ENCODE measurements at regions not wholly inside any gene's neighbourhood (a gene's known extent, or its start where the extent isn't known, plus 50 kb on each side); places are given as distances from the start of the nearest gene placed in this dataset.

DNA sequence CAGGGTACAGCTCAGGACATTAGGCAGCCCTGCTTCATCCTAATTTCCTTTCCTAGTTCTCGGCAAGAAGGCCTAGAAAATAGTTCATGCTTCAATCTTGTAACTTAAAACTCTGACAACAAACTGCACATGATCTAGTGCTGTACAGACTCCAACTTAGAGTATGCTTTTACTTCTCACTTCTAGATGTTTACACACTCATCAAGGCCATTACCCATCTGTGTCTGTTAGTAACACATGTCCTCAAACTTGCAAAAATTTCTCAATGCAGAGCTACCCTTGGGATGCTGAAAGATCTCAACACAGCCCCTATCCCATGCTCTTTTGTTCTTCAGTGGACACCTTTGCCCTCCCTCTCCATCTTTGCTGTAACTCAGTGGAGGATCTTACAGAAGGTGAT is 252.0 kb downstream of the OSR1 start:
- TF ChIP-seq CTCF (IDR thresholded peaks at IDR 0.05; ENCODE audit: poor library complexity, severe bottlenecking) (no peak), POLR2AphosphoS5 (IDR thresholded peaks at IDR 0.05) (no peak), EP300 (conservative IDR thresholded peaks at IDR 0.05; ENCODE audit: poor library complexity, severe bottlenecking) (no peak), EZH2 (IDR thresholded peaks at IDR 0.05; ENCODE audit: borderline replicate concordance, insufficient read depth, low read length, poor library complexity, severe bottlenecking) (no peak), RAD21 (conservative IDR thresholded peaks at IDR 0.05) (no peak), TAF1 (IDR thresholded peaks at IDR 0.05; ENCODE audit: low read depth) (no peak)
- TF ChIP-seq, protein P1, sequence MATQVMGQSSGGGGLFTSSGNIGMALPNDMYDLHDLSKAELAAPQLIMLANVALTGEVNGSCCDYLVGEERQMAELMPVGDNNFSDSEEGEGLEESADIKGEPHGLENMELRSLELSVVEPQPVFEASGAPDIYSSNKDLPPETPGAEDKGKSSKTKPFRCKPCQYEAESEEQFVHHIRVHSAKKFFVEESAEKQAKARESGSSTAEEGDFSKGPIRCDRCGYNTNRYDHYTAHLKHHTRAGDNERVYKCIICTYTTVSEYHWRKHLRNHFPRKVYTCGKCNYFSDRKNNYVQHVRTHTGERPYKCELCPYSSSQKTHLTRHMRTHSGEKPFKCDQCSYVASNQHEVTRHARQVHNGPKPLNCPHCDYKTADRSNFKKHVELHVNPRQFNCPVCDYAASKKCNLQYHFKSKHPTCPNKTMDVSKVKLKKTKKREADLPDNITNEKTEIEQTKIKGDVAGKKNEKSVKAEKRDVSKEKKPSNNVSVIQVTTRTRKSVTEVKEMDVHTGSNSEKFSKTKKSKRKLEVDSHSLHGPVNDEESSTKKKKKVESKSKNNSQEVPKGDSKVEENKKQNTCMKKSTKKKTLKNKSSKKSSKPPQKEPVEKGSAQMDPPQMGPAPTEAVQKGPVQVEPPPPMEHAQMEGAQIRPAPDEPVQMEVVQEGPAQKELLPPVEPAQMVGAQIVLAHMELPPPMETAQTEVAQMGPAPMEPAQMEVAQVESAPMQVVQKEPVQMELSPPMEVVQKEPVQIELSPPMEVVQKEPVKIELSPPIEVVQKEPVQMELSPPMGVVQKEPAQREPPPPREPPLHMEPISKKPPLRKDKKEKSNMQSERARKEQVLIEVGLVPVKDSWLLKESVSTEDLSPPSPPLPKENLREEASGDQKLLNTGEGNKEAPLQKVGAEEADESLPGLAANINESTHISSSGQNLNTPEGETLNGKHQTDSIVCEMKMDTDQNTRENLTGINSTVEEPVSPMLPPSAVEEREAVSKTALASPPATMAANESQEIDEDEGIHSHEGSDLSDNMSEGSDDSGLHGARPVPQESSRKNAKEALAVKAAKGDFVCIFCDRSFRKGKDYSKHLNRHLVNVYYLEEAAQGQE (IDR thresholded peaks at IDR 0.05; ENCODE audit: borderline replicate concordance): no peak

Data from neural cell (in vitro differentiated cells).